ENCODE measurements at regions not wholly inside any gene's neighbourhood (a gene's known extent, or its start where the extent isn't known, plus 50 kb on each side); places are given as distances from the start of the nearest gene placed in this dataset.

DNA sequence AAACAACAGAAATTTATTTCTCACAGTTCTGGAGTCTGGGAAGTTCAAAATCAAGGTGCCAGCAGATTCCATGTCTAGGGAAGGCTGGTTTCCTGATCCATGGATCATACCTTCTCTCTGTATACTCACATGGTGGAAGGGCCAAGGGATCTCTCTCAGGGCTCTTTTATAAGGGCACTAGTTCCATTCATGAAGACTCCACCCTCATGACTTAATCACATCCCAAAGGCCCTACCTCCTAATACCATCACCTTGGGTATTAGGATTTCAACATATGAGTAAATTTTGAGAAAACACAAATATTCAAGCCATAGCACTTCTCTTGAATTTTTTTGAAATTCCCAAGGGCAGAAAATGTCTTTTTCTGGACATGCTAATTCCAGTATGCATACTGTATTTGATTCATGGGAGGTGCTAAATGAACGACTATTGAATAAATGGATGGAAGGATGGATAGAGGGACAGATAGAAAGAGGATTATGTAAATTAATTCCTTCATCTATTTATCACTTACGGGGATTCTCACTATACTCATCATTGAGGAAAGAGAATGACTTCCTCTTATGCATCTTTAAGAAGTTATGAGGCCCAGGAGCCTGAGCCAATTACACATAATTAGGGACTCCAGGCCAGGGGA lies 182.8 kb downstream of the NRIP1 start:
- H3K36me3 ChIP-seq: no peaks in the 10 kb centered on the region
- TF ChIP-seq, protein P1, sequence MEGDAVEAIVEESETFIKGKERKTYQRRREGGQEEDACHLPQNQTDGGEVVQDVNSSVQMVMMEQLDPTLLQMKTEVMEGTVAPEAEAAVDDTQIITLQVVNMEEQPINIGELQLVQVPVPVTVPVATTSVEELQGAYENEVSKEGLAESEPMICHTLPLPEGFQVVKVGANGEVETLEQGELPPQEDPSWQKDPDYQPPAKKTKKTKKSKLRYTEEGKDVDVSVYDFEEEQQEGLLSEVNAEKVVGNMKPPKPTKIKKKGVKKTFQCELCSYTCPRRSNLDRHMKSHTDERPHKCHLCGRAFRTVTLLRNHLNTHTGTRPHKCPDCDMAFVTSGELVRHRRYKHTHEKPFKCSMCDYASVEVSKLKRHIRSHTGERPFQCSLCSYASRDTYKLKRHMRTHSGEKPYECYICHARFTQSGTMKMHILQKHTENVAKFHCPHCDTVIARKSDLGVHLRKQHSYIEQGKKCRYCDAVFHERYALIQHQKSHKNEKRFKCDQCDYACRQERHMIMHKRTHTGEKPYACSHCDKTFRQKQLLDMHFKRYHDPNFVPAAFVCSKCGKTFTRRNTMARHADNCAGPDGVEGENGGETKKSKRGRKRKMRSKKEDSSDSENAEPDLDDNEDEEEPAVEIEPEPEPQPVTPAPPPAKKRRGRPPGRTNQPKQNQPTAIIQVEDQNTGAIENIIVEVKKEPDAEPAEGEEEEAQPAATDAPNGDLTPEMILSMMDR (IDR thresholded peaks at IDR 0.05): no peak
- H3K27me3 ChIP-seq: no peaks in the 10 kb centered on the region
- H3K4me1 ChIP-seq (ENCODE audit: control insufficient read depth in 1 of 2, insufficient read depth in 1 of 2, low read depth in 1 of 2, low read length in 1 of 2): no peaks in the 10 kb centered on the region
- H3K4me3 ChIP-seq (ENCODE audit: low read depth in 1 of 2, low read length in 1 of 2): no peak overlapping the region
- H3K9me3 ChIP-seq: no peaks in the 10 kb centered on the region
- no peak overlapping the region for H3K27ac ChIP-seq

DNA sequence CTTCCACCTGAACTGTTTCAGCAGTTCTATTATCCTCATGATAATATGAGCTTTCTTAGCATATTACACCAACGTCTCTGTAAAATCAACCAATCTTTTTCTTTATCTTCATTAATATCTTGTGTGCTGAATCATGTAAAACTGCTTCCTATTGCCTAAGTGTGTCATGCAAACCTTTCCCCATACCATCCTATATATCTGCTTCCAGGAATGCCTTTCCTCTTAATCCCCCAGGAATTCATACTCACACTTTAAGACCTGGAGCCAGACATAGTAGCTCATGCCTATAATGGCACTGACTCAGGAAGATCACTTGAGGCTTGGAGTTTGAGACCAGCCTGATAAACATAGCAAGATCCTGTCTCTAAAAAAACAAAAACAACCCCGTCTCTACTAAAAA lies 183.9 kb downstream of the NRIP1 start:
- Histone ChIP-seq H3K9me3 (no peaks in the 10 kb centered on the region), H3K36me3 (no peaks in the 10 kb centered on the region), H3K4me3 (ENCODE audit: low read depth in 1 of 2, low read length in 1 of 2) (no peak overlapping the region), H3K27ac (no peak overlapping the region), H3K4me1 (ENCODE audit: control insufficient read depth in 1 of 2, insufficient read depth in 1 of 2, low read depth in 1 of 2, low read length in 1 of 2) (no peaks in the 10 kb centered on the region), H3K27me3 (no peaks in the 10 kb centered on the region)
- TF ChIP-seq, protein P1 (IDR thresholded peaks at IDR 0.05): no peak

DNA sequence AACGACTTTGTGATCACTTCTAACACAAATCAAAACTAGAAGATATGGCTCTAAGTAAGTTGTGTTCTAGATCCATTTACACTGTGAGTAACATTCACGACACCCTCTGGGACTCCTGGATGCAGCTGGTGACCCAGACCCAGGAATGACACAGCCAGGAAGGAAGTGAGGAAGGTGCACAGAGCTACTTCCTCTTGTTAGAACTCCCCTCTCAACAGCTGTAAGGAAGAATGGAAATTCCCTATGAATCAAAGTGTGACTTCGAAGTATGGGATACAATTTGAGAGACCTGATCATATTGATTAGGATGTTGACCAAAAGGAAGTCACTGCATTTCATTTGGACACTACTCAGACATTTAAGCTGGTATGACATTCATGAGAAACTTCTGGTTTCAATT lies 185.3 kb downstream of the NRIP1 start:
- H3K27me3 ChIP-seq: no peaks in the 10 kb centered on the region
- TF ChIP-seq, protein P1 (IDR thresholded peaks at IDR 0.05): no peak
- no peak overlapping the region for H3K4me3 ChIP-seq (ENCODE audit: low read depth in 1 of 2, low read length in 1 of 2)
- H3K9me3 ChIP-seq: no peaks in the 10 kb centered on the region
- no peaks in the 10 kb centered on the region for H3K4me1 ChIP-seq (ENCODE audit: control insufficient read depth in 1 of 2, insufficient read depth in 1 of 2, low read depth in 1 of 2, low read length in 1 of 2)
- H3K27ac ChIP-seq: no peak overlapping the region
- no peaks in the 10 kb centered on the region for H3K36me3 ChIP-seq

DNA sequence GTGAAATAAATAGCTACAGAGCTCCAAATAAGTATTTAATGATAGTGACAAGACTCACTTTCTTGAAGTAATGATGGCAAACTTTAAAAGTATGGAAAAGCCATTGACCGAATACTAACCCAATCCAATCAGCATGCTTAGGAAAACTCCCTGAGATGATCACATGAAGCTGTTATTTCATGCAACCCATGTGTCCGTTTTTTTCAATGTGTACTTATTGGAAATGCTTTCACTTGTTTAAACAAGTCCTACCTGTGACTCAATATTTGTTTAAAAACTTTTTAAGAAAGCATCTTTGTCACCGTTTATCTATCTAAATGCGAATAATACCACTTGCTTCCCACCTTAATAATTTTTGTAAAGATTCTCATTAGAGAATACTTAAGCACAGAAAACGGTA lies 185.8 kb downstream of the NRIP1 start:
- no peak overlapping the region for H3K27ac ChIP-seq
- no peaks in the 10 kb centered on the region for H3K4me1 ChIP-seq (ENCODE audit: control insufficient read depth in 1 of 2, insufficient read depth in 1 of 2, low read depth in 1 of 2, low read length in 1 of 2)
- H3K36me3 ChIP-seq: no peaks in the 10 kb centered on the region
- H3K9me3 ChIP-seq: no peaks in the 10 kb centered on the region
- H3K4me3 ChIP-seq (ENCODE audit: low read depth in 1 of 2, low read length in 1 of 2): no peak overlapping the region
- H3K27me3 ChIP-seq: no peaks in the 10 kb centered on the region
- TF ChIP-seq, protein P1 (IDR thresholded peaks at IDR 0.05): no peak

DNA sequence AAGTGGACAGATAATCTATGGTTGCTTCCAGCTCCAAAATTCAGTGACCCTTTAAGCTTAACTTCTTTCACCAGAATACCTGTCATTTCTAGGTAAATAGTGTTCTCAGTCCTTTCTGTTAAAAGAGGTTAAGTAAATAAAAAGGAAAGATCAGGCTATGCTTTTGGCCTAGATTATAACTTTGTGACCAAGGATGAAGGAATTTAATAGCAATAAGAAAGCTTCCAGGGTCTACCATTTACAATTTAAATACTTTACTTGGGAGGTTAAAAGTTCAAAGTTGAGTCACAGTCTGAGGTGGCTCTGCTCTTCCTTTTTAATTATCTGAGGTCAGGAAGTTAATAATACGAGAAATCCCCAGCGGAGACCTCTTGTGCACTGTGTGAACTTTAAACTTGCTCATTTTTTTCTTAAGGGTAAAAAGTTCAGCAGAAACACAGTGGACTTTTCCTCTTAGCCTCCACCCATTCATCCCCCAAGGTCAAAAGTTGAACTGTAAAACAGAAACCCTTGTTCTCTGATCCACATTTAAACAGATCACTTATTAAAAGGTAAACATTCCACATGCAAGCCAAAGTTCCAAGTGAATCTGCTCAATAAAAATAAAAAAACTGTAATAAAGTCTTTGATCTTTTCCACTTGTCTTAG lies 187.1 kb downstream of the NRIP1 start:
- TF ChIP-seq, protein P1 (IDR thresholded peaks at IDR 0.05): no peak
- no peaks in the 10 kb centered on the region for H3K36me3 ChIP-seq
- H3K27ac ChIP-seq: no peak overlapping the region

More for the DNA sequence above, 187.1 kb downstream of the NRIP1 start:
- Histone ChIP-seq H3K4me3 (ENCODE audit: low read depth in 1 of 2, low read length in 1 of 2) (no peak overlapping the region), H3K9me3 (no peaks in the 10 kb centered on the region), H3K27me3 (no peaks in the 10 kb centered on the region), H3K4me1 (ENCODE audit: control insufficient read depth in 1 of 2, insufficient read depth in 1 of 2, low read depth in 1 of 2, low read length in 1 of 2) (no peaks in the 10 kb centered on the region)

Data from neutrophil (primary cell).